ENCODE measurements at regions not wholly inside any gene's neighbourhood (a gene's known extent, or its start where the extent isn't known, plus 50 kb on each side); places are given as distances from the start of the nearest gene placed in this dataset.

- TF ChIP-seq CTCF (IDR thresholded peaks at IDR 0.05): no peak
- TF ChIP-seq POLR2A (IDR thresholded peaks at IDR 0.05): no peak
- no peak for TF ChIP-seq POLR2AphosphoS5 (IDR thresholded peaks at IDR 0.05)
Observed at GRCh38 chr10:84762754-84763394, 434.5 kb downstream of the CCSER2 start.

Data from transverse colon (tissue), 4 donors.